SH-SY5Y (cell line): ENCODE measurements at regions not wholly inside any gene's neighbourhood (a gene's known extent, or its start where the extent isn't known, plus 50 kb on each side); places are given as distances from the start of the nearest gene placed in this dataset.

Source experiments
- GATA2 ChIP-seq: IDR thresholded peaks from 2 replicates; pipeline ENCODE4 v1.6.1; 2011; ENCODE audit warnings: mild to moderate bottlenecking, low read depth, low read length
- GATA3 ChIP-seq: IDR thresholded peaks from 2 replicates; pipeline ENCODE4 v1.6.1; 2011; ENCODE audit warnings: low read depth, mild to moderate bottlenecking, low read length, moderate library complexity

- no peak for TF ChIP-seq GATA2
- TF ChIP-seq GATA3, result no peak
Measured at GRCh38 chr18:64653068-64653467, 504.2 kb upstream of the LINC00305 start.
